Left forelimb (tissue), 1 donor: ENCODE measurements at regions not wholly inside any gene's neighbourhood (a gene's known extent, or its start where the extent isn't known, plus 50 kb on each side); places are given as distances from the start of the nearest gene placed in this dataset.
"Not testable (repeated sequence)": the region's sequence is repeated elsewhere in the genome, so short reads cannot be mapped to it uniquely, and the experiment has no call there.

Source experiments
- DNase-seq: peaks from one replicate; pipeline ENCODE4 v3.0.0-alpha.2; 2018; ENCODE audit warnings: low spot score

GRCh38 chr6:26234421-26235301 is 130.3 kb upstream of the BTN3A2 start:
- DNase-seq = peak; percentile 86

GRCh38 chr6:26235302-26235670 is 129.7 kb upstream of the BTN3A2 start:
- no peak for DNase-seq

- not testable (repeated sequence) for DNase-seq
Observed at GRCh38 chr6:26239415-26239814, 125.6 kb upstream of the BTN3A2 start.

GRCh38 chr6:26240157-26241032 is 124.6 kb upstream of the BTN3A2 start:
- DNase-seq = peak; percentile 89

DNA sequence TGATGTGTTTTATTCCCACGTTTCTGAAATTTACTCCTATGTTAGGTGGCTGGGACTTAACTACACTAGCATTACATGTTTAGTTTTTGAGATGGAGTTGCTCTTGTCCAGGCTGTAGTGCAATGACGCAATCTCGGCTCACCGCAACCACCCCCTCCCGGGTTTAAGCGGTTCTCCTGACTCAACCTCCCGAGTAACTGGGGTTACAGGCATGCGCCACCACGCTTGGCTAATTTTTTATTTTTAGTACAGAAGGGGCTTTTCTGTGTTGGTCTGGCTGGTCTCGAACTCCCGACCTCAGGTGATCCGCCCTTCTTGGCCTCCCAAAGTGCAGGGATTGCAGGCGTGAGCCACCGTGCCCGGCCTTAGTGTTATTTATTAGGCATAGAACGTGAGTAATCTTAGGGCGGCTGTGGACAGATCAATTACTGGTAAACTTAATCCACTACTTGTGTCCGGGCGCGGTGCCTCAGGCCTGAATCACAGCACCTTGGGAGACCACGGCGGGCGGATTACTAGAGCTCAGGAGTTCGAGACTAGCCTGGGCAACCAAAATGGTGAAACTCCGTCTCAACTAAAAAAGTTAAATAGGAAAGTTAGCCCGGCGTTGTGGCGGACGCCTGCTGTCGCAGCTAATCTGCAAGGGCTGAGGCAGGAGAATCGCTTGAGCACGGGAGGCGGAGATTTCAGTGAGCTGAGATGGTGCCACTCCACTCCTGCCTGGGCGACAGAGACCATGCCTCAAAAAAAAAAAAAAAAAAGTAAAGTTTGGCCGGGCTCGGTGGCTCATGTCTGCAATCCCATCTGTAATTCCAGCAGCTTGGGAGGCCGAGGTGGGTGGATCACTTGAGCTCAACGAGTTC is 123.7 kb upstream of the BTN3A2 start:
- peak; percentile 73 for DNase-seq

DNA sequence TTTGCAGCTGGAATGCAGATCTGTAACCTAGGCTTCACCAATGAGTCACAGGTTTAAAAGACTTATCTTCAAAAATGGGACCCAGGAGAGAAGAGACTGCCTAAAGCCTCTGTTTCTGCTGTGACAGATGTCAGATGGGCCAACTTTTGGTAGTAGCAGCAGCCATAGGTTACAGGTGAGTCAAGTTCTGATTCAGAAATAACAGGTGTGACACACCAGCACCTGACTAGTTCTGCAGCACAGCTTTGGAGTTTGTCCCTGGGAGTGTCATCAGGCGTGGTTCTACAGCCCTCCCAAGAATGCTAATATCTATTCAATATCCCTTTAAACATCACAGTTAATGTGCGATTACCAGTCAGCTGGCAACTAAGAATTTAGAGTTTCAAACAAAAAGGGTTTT is 121.9 kb upstream of the BTN3A2 start:
- no peak for DNase-seq

DNA sequence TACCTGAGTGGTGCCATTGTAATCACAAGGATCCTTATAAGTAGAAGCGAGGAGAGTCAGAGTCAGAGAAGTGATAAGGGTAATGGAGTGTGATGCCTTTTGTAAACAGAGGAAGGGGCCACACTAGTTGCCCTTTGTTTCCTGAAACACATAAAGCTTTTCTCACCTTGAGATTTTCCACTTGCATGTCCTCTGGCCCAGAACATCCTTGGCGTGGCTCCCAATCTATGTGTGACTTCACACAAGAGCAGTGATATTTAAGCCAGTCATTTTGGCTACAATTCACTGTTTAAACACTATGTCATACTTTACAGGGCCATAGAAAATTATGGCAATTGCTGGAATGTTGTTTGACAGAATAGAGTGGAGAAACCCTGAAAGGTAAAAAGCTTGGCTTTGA is 121.2 kb upstream of the BTN3A2 start:
- DNase-seq = no peak

DNA sequence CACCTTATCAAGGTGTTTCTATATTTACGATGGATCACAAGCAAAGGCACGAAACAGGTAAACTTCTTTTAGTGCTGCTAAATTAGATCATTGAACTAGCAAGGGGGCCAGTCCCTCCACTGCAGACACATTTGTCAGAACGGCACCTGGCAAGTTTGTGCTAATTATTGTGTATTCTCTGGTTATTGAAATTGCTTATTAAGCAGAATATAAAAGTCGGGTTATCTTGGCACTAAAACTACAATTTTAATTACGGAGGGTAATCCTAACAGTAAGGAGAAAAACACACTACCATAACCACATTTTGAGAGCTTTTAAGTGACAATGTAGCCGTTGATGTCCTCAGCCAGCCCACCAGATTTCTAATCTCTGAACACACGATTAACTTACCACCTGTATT is 118.9 kb upstream of the BTN3A2 start:
- no peak for DNase-seq

- DNase-seq = no peak
Observed at GRCh38 chr6:26246553-26246952, 118.4 kb upstream of the BTN3A2 start.

DNA sequence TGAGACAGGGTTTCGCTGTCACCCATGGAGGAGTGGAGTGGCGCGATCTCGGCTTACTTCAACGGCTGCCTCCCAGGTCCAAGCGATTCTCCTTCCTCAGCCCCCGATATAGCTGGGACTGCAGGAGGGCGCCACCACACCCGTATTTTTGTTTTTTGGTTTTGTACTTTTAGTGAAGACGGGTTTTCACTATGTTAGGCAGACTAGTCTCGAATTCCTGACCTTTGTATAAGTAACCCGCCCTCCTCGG is 115.4 kb upstream of the BTN3A2 start:
- no peak for DNase-seq

DNA sequence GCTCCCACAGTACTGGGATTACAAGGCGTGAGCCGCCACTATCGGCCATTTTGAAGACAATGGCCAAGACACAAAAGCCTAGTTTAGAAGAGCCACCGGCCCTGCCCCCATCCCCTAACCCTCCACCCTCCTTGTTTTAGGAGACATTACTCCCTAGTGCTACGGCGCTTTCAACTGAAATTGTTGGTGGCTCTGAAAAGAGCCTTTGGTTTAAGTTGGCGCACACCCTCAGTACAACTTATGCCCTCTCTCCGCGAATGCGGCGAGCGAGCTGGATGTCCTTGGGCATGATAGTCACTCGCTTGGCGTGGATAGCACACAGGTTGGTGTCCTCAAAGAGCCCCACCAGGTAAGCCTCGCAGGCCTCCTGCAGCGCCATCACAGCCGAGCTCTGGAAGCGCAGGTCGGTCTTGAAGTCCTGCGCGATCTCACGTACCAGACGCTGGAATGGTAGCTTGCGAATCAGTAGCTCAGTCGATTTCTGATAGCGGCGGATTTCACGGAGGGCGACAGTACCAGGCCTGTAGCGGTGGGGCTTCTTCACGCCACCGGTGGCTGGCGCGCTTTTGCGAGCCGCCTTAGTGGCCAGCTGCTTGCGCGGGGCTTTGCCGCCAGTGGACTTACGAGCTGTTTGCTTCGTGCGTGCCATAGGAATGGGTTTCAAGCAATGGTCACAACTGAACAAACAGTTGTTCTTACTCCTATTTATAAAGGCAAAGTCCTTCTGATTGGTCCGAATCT is 114.9 kb upstream of the BTN3A2 start:
- DNase-seq = peak; percentile 84

DNA sequence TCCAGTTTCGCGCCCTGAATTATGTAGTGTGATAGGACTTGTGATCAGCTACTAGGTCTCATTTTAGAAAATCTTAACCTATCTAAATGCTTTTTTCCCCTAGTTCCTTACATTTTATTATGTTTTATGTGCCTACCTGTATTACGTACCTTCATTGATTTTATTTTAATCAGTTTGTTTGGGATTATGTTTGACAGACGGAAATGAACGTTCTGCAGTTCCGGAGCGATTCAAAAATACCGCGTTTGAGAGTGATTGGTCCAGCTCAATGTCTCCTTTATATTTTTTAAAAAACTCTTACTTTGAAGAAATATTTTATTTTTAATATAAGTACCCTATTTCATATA is 114.3 kb upstream of the BTN3A2 start:
- DNase-seq = no peak

- peak; percentile 87 for DNase-seq
Observed at GRCh38 chr6:26251354-26252076, 113.5 kb upstream of the BTN3A2 start.

DNA sequence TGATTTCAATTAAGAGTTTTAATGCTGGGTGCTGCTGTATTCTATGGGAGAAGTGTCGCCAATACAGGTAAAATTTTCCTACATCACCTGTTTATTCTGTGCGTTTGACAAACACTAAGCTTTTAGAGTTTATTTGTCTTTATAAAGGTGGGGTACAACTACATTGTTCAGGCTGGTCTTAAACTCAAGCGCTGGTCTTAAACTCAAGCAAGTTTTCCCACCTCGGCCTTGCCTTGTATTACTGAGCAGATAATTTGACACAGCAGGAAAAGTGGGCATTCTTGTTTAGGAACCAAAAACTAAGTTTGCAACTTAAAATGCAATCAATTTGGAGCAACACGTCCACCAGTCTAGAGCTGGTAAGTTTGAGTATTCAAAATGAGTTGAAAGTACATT is 112.9 kb upstream of the BTN3A2 start:
- DNase-seq = no peak

GRCh38 chr6:26254724-26255123 is 110.3 kb upstream of the BTN3A2 start:
- no peak for DNase-seq

GRCh38 chr6:26257272-26257671 is 107.7 kb upstream of the BTN3A2 start:
- no peak for DNase-seq

GRCh38 chr6:26258212-26258977 is 106.6 kb upstream of the BTN3A2 start:
- no peak for DNase-seq

GRCh38 chr6:26260110-26260637 is 104.8 kb upstream of the BTN3A2 start:
- no peak for DNase-seq

GRCh38 chr6:26260725-26261490 is 104.1 kb upstream of the BTN3A2 start:
- DNase-seq = no peak
